Fibroblast of skin of abdomen (primary cell): ENCODE measurements at regions not wholly inside any gene's neighbourhood (a gene's known extent, or its start where the extent isn't known, plus 50 kb on each side); places are given as distances from the start of the nearest gene placed in this dataset.

ENCODE experiments used
- DNase-seq: peaks from one replicate; pipeline ENCODE4 v3.0.0-alpha.2; 2013

- no peak for DNase-seq
Measured at GRCh38 chr7:119438315-119438714, 834.7 kb upstream of the KCND2 start.

GRCh38 chr7:119439192-119439591 lies 833.8 kb upstream of the KCND2 start:
- DNase-seq: no peak

GRCh38 chr7:119452401-119452800 lies 820.6 kb upstream of the KCND2 start:
- DNase-seq: peak; percentile 0

- DNase-seq: no peak
Measured at GRCh38 chr7:119465798-119466305, 807.1 kb upstream of the KCND2 start.

GRCh38 chr7:119472408-119473038 lies 800.5 kb upstream of the KCND2 start:
- no peak for DNase-seq

- peak; percentile 12 for DNase-seq
Measured at GRCh38 chr7:119482209-119482608, 790.8 kb upstream of the KCND2 start.

GRCh38 chr7:119482671-119483070 lies 790.3 kb upstream of the KCND2 start:
- no peak for DNase-seq

GRCh38 chr7:119483364-119483763 lies 789.6 kb upstream of the KCND2 start:
- no peak for DNase-seq

- no peak for DNase-seq
Measured at GRCh38 chr7:119514326-119514725, 758.6 kb upstream of the KCND2 start.

GRCh38 chr7:119515214-119515613 lies 757.8 kb upstream of the KCND2 start:
- DNase-seq: no peak

- DNase-seq: no peak
Measured at GRCh38 chr7:119515962-119516361, 757.0 kb upstream of the KCND2 start.

GRCh38 chr7:119522263-119522662 lies 750.7 kb upstream of the KCND2 start:
- DNase-seq: no peak

- DNase-seq: no peak
Measured at GRCh38 chr7:119522698-119523097, 750.3 kb upstream of the KCND2 start.

GRCh38 chr7:119545118-119545517 lies 727.9 kb upstream of the KCND2 start:
- DNase-seq: peak; percentile 58

- no peak for DNase-seq
Measured at GRCh38 chr7:119555788-119556187, 717.2 kb upstream of the KCND2 start.

- DNase-seq: no peak
Measured at GRCh38 chr7:119556436-119556835, 716.5 kb upstream of the KCND2 start.

GRCh38 chr7:119561751-119562150 lies 711.2 kb upstream of the KCND2 start:
- DNase-seq: peak; percentile 28

- DNase-seq: no peak
Measured at GRCh38 chr7:119562839-119563238, 710.1 kb upstream of the KCND2 start.

- DNase-seq: no peak
Measured at GRCh38 chr7:119571666-119572065, 701.3 kb upstream of the KCND2 start.

- DNase-seq: no peak
Measured at GRCh38 chr7:119572132-119572531, 700.8 kb upstream of the KCND2 start.

GRCh38 chr7:119572541-119572940 lies 700.4 kb upstream of the KCND2 start:
- no peak for DNase-seq

GRCh38 chr7:119578116-119578515 lies 694.9 kb upstream of the KCND2 start:
- no peak for DNase-seq

- no peak for DNase-seq
Measured at GRCh38 chr7:119594956-119595355, 678.0 kb upstream of the KCND2 start.

GRCh38 chr7:119596651-119597050 lies 676.3 kb upstream of the KCND2 start:
- DNase-seq: no peak

- no peak for DNase-seq
Measured at GRCh38 chr7:119606297-119606696, 666.7 kb upstream of the KCND2 start.
